Calu3 (cell line): ENCODE measurements at regions not wholly inside any gene's neighbourhood (a gene's known extent, or its start where the extent isn't known, plus 50 kb on each side); places are given as distances from the start of the nearest gene placed in this dataset.

ENCODE experiments used
- BruUV-seq: library from RNA; stranded (reverse); fragments of 400-500 nt; replicated peaks from 2 replicates; lab custom pipeline; 2021; lab: Mats Ljungman, UMichigan
- CTCF ChIA-PET: fragments of 300-600 bp; sonication (Branson Sonifier 250); formaldehyde crosslinking; loops from one replicate; lab custom pipeline; 2022; ENCODE audit warnings: antibody characterized with exemption; lab: Charles Lee
- DNase-seq: peaks from one replicate; pipeline ENCODE4 v3.0.0; 2022
- H3K27ac Mint-ChIP-seq: one replicate; pipeline ENCODE4 v1.8.0; 2022; ENCODE audit warnings: mixed read lengths; ENCODE audit not compliant: unreplicated experiment
- H3K27me3 Mint-ChIP-seq: one replicate; pipeline ENCODE4 v1.8.0; 2022; ENCODE audit warnings: mixed read lengths; ENCODE audit not compliant: unreplicated experiment
- H3K36me3 Mint-ChIP-seq: one replicate; pipeline ENCODE4 v1.8.0; 2022; ENCODE audit warnings: mild to moderate bottlenecking, moderate library complexity, mixed read lengths; ENCODE audit not compliant: insufficient read depth, unreplicated experiment
- H3K4me1 Mint-ChIP-seq: one replicate; pipeline ENCODE4 v1.8.0; 2022; ENCODE audit warnings: mild to moderate bottlenecking, low read depth, mixed read lengths; ENCODE audit not compliant: unreplicated experiment
- H3K4me3 Mint-ChIP-seq: one replicate; pipeline ENCODE4 v1.8.0; 2022; ENCODE audit warnings: mild to moderate bottlenecking, low read depth, moderate library complexity, mixed read lengths; ENCODE audit not compliant: unreplicated experiment
- H3K9me3 Mint-ChIP-seq: one replicate; pipeline ENCODE4 v1.8.0; 2022; ENCODE audit warnings: low read depth, mixed read lengths; ENCODE audit not compliant: unreplicated experiment
- CTCF ChIP-seq: fragments of 200-600 bp; IDR thresholded peaks from one replicate; pipeline ENCODE4 v1.8.0; 2022; ENCODE audit warnings: antibody characterized with exemption; ENCODE audit not compliant: unreplicated experiment
- intact Hi-C: fragments of 100-400 bp; cut with micrococcal nuclease; formaldehyde crosslinking; loops from one replicate; pipeline ENCODE4 v1.10.0; 2022; ENCODE audit not compliant: unreplicated experiment

GRCh38 chr1:199333180-199333579 is 694.3 kb upstream of the NR5A2 start:
- DNase-seq, result no peak
- no peak for TF ChIP-seq CTCF
- no peak overlapping the region for H3K27ac Mint-ChIP-seq
- BruUV-seq, result no TSS peak
- H3K4me1 Mint-ChIP-seq, result no peaks in the 10 kb centered on the region
- intact Hi-C loops, result no loop called here
- CTCF ChIA-PET, result interaction anchor here (0.7 kb wide), 1 partner anchor 1428 kb away, joined by 7 read pairs; no protein-coding TSS in a partner anchor
- H3K27me3 Mint-ChIP-seq, result no peaks in the 10 kb centered on the region
- no peak overlapping the region for H3K4me3 Mint-ChIP-seq
- H3K36me3 Mint-ChIP-seq, result no peaks in the 10 kb centered on the region
- no peaks in the 10 kb centered on the region for H3K9me3 Mint-ChIP-seq

- Mint-ChIP-seq H3K4me3 (no peak overlapping the region), H3K36me3 (no peaks in the 10 kb centered on the region), H3K27me3 (no peaks in the 10 kb centered on the region), H3K4me1 (no peaks in the 10 kb centered on the region), H3K9me3 (peaks cover 2% of the 10 kb centered on the region), H3K27ac (no peak overlapping the region)
- no peak for DNase-seq
- BruUV-seq, result no TSS peak
- no peak for TF ChIP-seq CTCF
- intact Hi-C loops, result no loop called here
- CTCF ChIA-PET, result interaction anchor here (1.0 kb wide), 1 partner anchor 126 kb away, joined by 3 read pairs; no protein-coding TSS in a partner anchor
Measured at GRCh38 chr1:199335496-199335895, 692.0 kb upstream of the NR5A2 start.

- H3K9me3 Mint-ChIP-seq, result peaks cover 2% of the 10 kb centered on the region
- H3K27me3 Mint-ChIP-seq, result no peaks in the 10 kb centered on the region
- TF ChIP-seq CTCF, result no peak
- H3K36me3 Mint-ChIP-seq, result no peaks in the 10 kb centered on the region
- no peak for DNase-seq
- H3K4me1 Mint-ChIP-seq, result no peaks in the 10 kb centered on the region
- H3K27ac Mint-ChIP-seq, result no peak overlapping the region
- intact Hi-C loops, result no loop called here
- BruUV-seq, result no TSS peak
- no peak overlapping the region for H3K4me3 Mint-ChIP-seq
- CTCF ChIA-PET, result interaction anchor here (1.0 kb wide), 1 partner anchor 124 kb away, joined by 3 read pairs; no protein-coding TSS in a partner anchor
Measured at GRCh38 chr1:199336745-199337640, 690.5 kb upstream of the NR5A2 start.

- Mint-ChIP-seq H3K27me3 (no peaks in the 10 kb centered on the region), H3K36me3 (no peaks in the 10 kb centered on the region), H3K27ac (no peak overlapping the region), H3K4me1 (no peaks in the 10 kb centered on the region), H3K4me3 (no peak overlapping the region), H3K9me3 (peaks cover 2% of the 10 kb centered on the region)
- BruUV-seq, result no TSS peak
- CTCF ChIA-PET, result no interaction called here
- intact Hi-C loops, result no loop called here
- TF ChIP-seq CTCF, result no peak
- DNase-seq, result no peak
Measured at GRCh38 chr1:199338760-199339159, 688.8 kb upstream of the NR5A2 start.
